Naive thymus-derived CD4-positive, alpha-beta T cell (primary cell): ENCODE measurements at regions not wholly inside any gene's neighbourhood (a gene's known extent, or its start where the extent isn't known, plus 50 kb on each side); places are given as distances from the start of the nearest gene placed in this dataset.
"Not testable (repeated sequence)": the region's sequence is repeated elsewhere in the genome, so short reads cannot be mapped to it uniquely, and the experiment has no call there.

Source experiments
- ATAC-seq: fragments of 150-1000 bp; cut with Tn5 transposase; 2 replicates; pipeline ENCODE4 v1.10.0; 2021; ENCODE audit warnings: mild to moderate bottlenecking, moderate library complexity
- CTCF ChIA-PET: fragments of 350-600 bp; sonication (Branson Sonifier 250); formaldehyde crosslinking; loops from one replicate; lab custom pipeline; 2021; ENCODE audit warnings: antibody characterized with exemption; lab: Charles Lee
- POLR2A ChIA-PET: fragments of 350-600 bp; sonication (Branson Sonifier 250); formaldehyde crosslinking; loops from one replicate; lab custom pipeline; 2021; ENCODE audit warnings: antibody characterized with exemption, inconsistent platforms; lab: Charles Lee
- DNase-seq, 9 donors: peaks; one replicate each; pipeline versions ENCODE4 v3.0.0 to v3.0.0-alpha.2; 2020 to 2022; ENCODE audit warnings: mixed read lengths in 1 of 9
- H3K27ac ChIP-seq: one replicate; pipeline ENCODE4 v1.7.0; 2013; ENCODE audit warnings: mild to moderate bottlenecking, low read depth, low read length, moderate library complexity
- H3K27me3 ChIP-seq, 2 donors: one replicate each; pipeline ENCODE4 v1.7.0; 2013; ENCODE audit warnings: low read length in 2 of 2, mild to moderate bottlenecking in 2 of 2, moderate library complexity in 2 of 2; ENCODE audit not compliant: control insufficient read depth in 2 of 2, insufficient read depth in 2 of 2
- H3K36me3 ChIP-seq, 3 experiments: 1 replicate in 2 of 3; 2 replicates in 1 of 3; pipeline ENCODE4 v1.7.0; 2013; ENCODE audit warnings: low read length in 3 of 3, mild to moderate bottlenecking in 3 of 3, moderate library complexity in 1 of 3; ENCODE audit not compliant: insufficient read depth in 3 of 3, control insufficient read depth in 2 of 3
- H3K4me1 ChIP-seq, 2 donors: one replicate each; pipeline ENCODE4 v1.7.0; 2013; ENCODE audit warnings: low read length in 2 of 2, mild to moderate bottlenecking in 2 of 2, moderate library complexity in 1 of 2; ENCODE audit not compliant: control insufficient read depth in 2 of 2, insufficient read depth in 2 of 2
- H3K4me3 ChIP-seq: 2 replicates; pipeline ENCODE4 v1.7.0; 2013; ENCODE audit warnings: mild to moderate bottlenecking, low read length
- H3K9me3 ChIP-seq, 3 experiments: 1 replicate in 2 of 3; 2 replicates in 1 of 3; pipeline ENCODE4 v1.7.0; 2013; ENCODE audit warnings: low read length in 3 of 3; ENCODE audit not compliant: control insufficient read depth in 2 of 3
- H3K27ac Mint-ChIP-seq, 9 donors: one replicate each; pipeline ENCODE4 v1.8.0; 2020 to 2022; ENCODE audit warnings: mixed read lengths in 9 of 9, mild to moderate bottlenecking in 8 of 9, moderate library complexity in 5 of 9, inconsistent platforms in 2 of 9
- H3K27me3 Mint-ChIP-seq, 5 donors: one replicate each; pipeline ENCODE4 v1.8.0; 2021 to 2022; ENCODE audit warnings: mixed read lengths in 5 of 5, mild to moderate bottlenecking in 1 of 5
- H3K36me3 Mint-ChIP-seq, 5 donors: one replicate each; pipeline ENCODE4 v1.8.0; 2020 to 2022; ENCODE audit warnings: mixed read lengths in 5 of 5, mild to moderate bottlenecking in 3 of 5, inconsistent platforms in 1 of 5
- H3K4me1 Mint-ChIP-seq, 7 donors: one replicate each; pipeline ENCODE4 v1.8.0; 2020 to 2022; ENCODE audit warnings: mixed read lengths in 7 of 7, mild to moderate bottlenecking in 3 of 7, inconsistent platforms in 1 of 7
- H3K4me3 Mint-ChIP-seq, 10 donors: one replicate each; pipeline ENCODE4 v1.8.0; 2020 to 2022; ENCODE audit warnings: mild to moderate bottlenecking in 10 of 10, mixed read lengths in 10 of 10, moderate library complexity in 6 of 10, inconsistent platforms in 2 of 10
- H3K9me3 Mint-ChIP-seq, 11 donors: one replicate each; pipeline ENCODE4 v1.8.0; 2020 to 2022; ENCODE audit warnings: mixed read lengths in 11 of 11, mild to moderate bottlenecking in 4 of 11, inconsistent platforms in 1 of 11, moderate library complexity in 1 of 11
- intact Hi-C, 2 donors: fragments of 100-400 bp; cut with micrococcal nuclease; formaldehyde crosslinking; loops; one replicate each; pipeline ENCODE4 v1.15.1; 2023

- ATAC-seq, intact Hi-C loops, H3K27ac ChIP-seq, POLR2A ChIA-PET, H3K4me1 Mint-ChIP-seq, DNase-seq, H3K4me3 Mint-ChIP-seq, CTCF ChIA-PET, H3K4me1 ChIP-seq, H3K4me3 ChIP-seq, H3K27ac Mint-ChIP-seq, H3K27me3 ChIP-seq, H3K36me3 ChIP-seq, H3K27me3 Mint-ChIP-seq, H3K36me3 Mint-ChIP-seq, H3K9me3 ChIP-seq: not testable (repeated sequence)
- H3K9me3 Mint-ChIP-seq = peaks cover 3 to 34% (median 10%) of the 10 kb centered on the region in 11 donors
These were observed 1725.6 kb downstream of the BRINP3 start for GRCh38 chr1:188752027-188752426.

DNA sequence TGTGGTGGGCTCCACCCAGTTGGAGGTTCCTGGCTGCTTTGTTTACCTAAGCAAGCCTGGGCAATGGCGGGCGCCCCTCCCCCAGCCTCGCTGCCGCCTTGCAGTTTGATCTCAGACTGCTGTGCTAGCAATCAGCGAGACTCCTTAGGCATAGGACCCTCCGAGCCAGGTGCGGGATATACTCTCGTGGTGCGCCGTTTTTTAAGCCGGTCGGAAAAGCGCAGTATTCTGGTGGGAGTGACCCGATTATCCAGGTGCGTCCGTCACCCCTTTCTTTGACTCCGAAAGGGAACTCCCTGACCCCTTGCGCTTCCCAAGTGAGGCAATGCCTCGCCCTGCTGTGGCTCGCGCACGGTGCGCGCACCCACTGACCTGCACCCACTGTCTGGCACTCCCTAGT lies 1719.9 kb downstream of the BRINP3 start:
- DNase-seq, H3K27me3 Mint-ChIP-seq, H3K36me3 Mint-ChIP-seq, H3K36me3 ChIP-seq, H3K27ac ChIP-seq, H3K4me1 Mint-ChIP-seq, H3K9me3 ChIP-seq, H3K4me3 Mint-ChIP-seq, ATAC-seq, H3K27ac Mint-ChIP-seq, intact Hi-C loops, H3K4me1 ChIP-seq, POLR2A ChIA-PET, H3K4me3 ChIP-seq, CTCF ChIA-PET, H3K27me3 ChIP-seq: not testable (repeated sequence)
- H3K9me3 Mint-ChIP-seq = peaks cover 0 to 23% (median 4%) of the 10 kb centered on the region in 11 donors

GRCh38 chr1:188761226-188761625 lies 1716.4 kb downstream of the BRINP3 start:
- H3K36me3 Mint-ChIP-seq = no peaks in the 10 kb centered on the region
- intact Hi-C loops = no loop called here
- DNase-seq = no peak
- CTCF ChIA-PET = no interaction called here
- Histone ChIP-seq H3K27ac (no peak overlapping the region), H3K9me3 (no peaks in the 10 kb centered on the region), H3K27me3 (no peaks in the 10 kb centered on the region), H3K4me3 (no peak overlapping the region), H3K4me1 (no peaks in the 10 kb centered on the region), H3K36me3 (no peaks in the 10 kb centered on the region)
- H3K9me3 Mint-ChIP-seq = peaks cover 0 to 29% (median 3%) of the 10 kb centered on the region in 11 donors
- H3K27ac Mint-ChIP-seq = no peak overlapping the region
- no peaks in the 10 kb centered on the region for H3K27me3 Mint-ChIP-seq
- H3K4me1 Mint-ChIP-seq = no peaks in the 10 kb centered on the region
- H3K4me3 Mint-ChIP-seq = no peak overlapping the region
- no peak for ATAC-seq
- POLR2A ChIA-PET = no interaction called here

- Histone ChIP-seq H3K27ac (no peak overlapping the region), H3K4me1 (no peaks in the 10 kb centered on the region), H3K36me3 (no peaks in the 10 kb centered on the region), H3K27me3 (no peaks in the 10 kb centered on the region), H3K4me3 (no peak overlapping the region), H3K9me3 (no peaks in the 10 kb centered on the region)
- H3K4me1 Mint-ChIP-seq = no peaks in the 10 kb centered on the region
- DNase-seq = no peak
- no peaks in the 10 kb centered on the region for H3K27me3 Mint-ChIP-seq
- intact Hi-C loops = no loop called here
- H3K9me3 Mint-ChIP-seq = peaks cover 0 to 29% (median 3%) of the 10 kb centered on the region in 11 donors
- H3K4me3 Mint-ChIP-seq = no peak overlapping the region
- no peak for ATAC-seq
- ChIA-PET CTCF (no interaction called here), POLR2A (no interaction called here)
- no peaks in the 10 kb centered on the region for H3K36me3 Mint-ChIP-seq
- H3K27ac Mint-ChIP-seq = no peak overlapping the region
These were observed 1715.4 kb downstream of the BRINP3 start for GRCh38 chr1:188762166-188762743.

- Histone ChIP-seq H3K4me1 (no peaks in the 10 kb centered on the region), H3K27ac (no peak overlapping the region), H3K36me3 (no peaks in the 10 kb centered on the region), H3K27me3 (no peaks in the 10 kb centered on the region), H3K4me3 (no peak overlapping the region), H3K9me3 (no peaks in the 10 kb centered on the region)
- DNase-seq (no peak), ATAC-seq (no peak)
- ChIA-PET POLR2A (no interaction called here), CTCF (no interaction called here)
- intact Hi-C loops = no loop called here
- no peaks in the 10 kb centered on the region for H3K36me3 Mint-ChIP-seq
- H3K27me3 Mint-ChIP-seq = no peaks in the 10 kb centered on the region
- no peak overlapping the region for H3K4me3 Mint-ChIP-seq
- H3K27ac Mint-ChIP-seq = no peak overlapping the region
- no peaks in the 10 kb centered on the region for H3K4me1 Mint-ChIP-seq
- peaks cover 0 to 29% (median 4%) of the 10 kb centered on the region in 11 donors for H3K9me3 Mint-ChIP-seq
These were observed 1714.1 kb downstream of the BRINP3 start for GRCh38 chr1:188763541-188763940.

GRCh38 chr1:188769181-188769580 lies 1708.5 kb downstream of the BRINP3 start:
- H3K4me1 Mint-ChIP-seq = no peaks in the 10 kb centered on the region
- intact Hi-C loops = no loop called here
- no peaks in the 10 kb centered on the region for H3K27me3 Mint-ChIP-seq
- POLR2A ChIA-PET = no interaction called here
- CTCF ChIA-PET = interaction anchor here (0.5 kb wide), 1 partner anchor 1716 kb away, joined by 4 read pairs; no protein-coding TSS in a partner anchor
- H3K27me3 ChIP-seq = no peaks in the 10 kb centered on the region
- H3K36me3 Mint-ChIP-seq = no peaks in the 10 kb centered on the region
- no peak overlapping the region for H3K4me3 Mint-ChIP-seq
- no peak for DNase-seq
- no peaks in the 10 kb centered on the region for H3K9me3 ChIP-seq
- no peaks in the 10 kb centered on the region for H3K4me1 ChIP-seq
- no peak overlapping the region for H3K27ac ChIP-seq
- H3K9me3 Mint-ChIP-seq = peaks cover 0 to 42% (median 15%) of the 10 kb centered on the region in 11 donors
- H3K27ac Mint-ChIP-seq = no peak overlapping the region
- no peak overlapping the region for H3K4me3 ChIP-seq
- no peak for ATAC-seq
- no peaks in the 10 kb centered on the region for H3K36me3 ChIP-seq

- H3K27me3 ChIP-seq = no peaks in the 10 kb centered on the region
- H3K36me3 ChIP-seq = no peaks in the 10 kb centered on the region
- H3K27ac Mint-ChIP-seq = no peak overlapping the region
- ATAC-seq = no peak
- no peaks in the 10 kb centered on the region for H3K27me3 Mint-ChIP-seq
- H3K4me3 ChIP-seq = no peak overlapping the region
- H3K9me3 Mint-ChIP-seq = peaks cover 0 to 45% (median 15%) of the 10 kb centered on the region in 11 donors
- H3K36me3 Mint-ChIP-seq = no peaks in the 10 kb centered on the region
- DNase-seq = no peak
- ChIA-PET POLR2A (no interaction called here), CTCF (no interaction called here)
- H3K4me1 ChIP-seq = no peaks in the 10 kb centered on the region
- no peaks in the 10 kb centered on the region for H3K4me1 Mint-ChIP-seq
- H3K4me3 Mint-ChIP-seq = no peak overlapping the region
- no peak overlapping the region for H3K27ac ChIP-seq
- no peaks in the 10 kb centered on the region for H3K9me3 ChIP-seq
- intact Hi-C loops = no loop called here
These were observed 1707.7 kb downstream of the BRINP3 start for GRCh38 chr1:188769936-188770335.
